H7 (cell line): ENCODE measurements at regions not wholly inside any gene's neighbourhood (a gene's known extent, or its start where the extent isn't known, plus 50 kb on each side); places are given as distances from the start of the nearest gene placed in this dataset.

ENCODE experiments used
- DNase-seq: peaks from one replicate; pipeline ENCODE4 v3.0.0; 2012
- H3K27me3 ChIP-seq: 2 replicates; pipeline ENCODE4 v1.6.0; 2011; ENCODE audit warnings: mild to moderate bottlenecking, low read length; ENCODE audit not compliant: control insufficient read depth, insufficient read depth
- H3K36me3 ChIP-seq: replicated peaks from 2 replicates; pipeline ENCODE4 v1.5.1; 2011; ENCODE audit warnings: low read length; ENCODE audit not compliant: control insufficient read depth, insufficient read depth
- H3K4me3 ChIP-seq: 2 replicates; pipeline ENCODE4 v1.5.1; 2011; ENCODE audit warnings: low read depth, mild to moderate bottlenecking, control low read depth, low read length, moderate library complexity; ENCODE audit not compliant: insufficient read depth

DNA sequence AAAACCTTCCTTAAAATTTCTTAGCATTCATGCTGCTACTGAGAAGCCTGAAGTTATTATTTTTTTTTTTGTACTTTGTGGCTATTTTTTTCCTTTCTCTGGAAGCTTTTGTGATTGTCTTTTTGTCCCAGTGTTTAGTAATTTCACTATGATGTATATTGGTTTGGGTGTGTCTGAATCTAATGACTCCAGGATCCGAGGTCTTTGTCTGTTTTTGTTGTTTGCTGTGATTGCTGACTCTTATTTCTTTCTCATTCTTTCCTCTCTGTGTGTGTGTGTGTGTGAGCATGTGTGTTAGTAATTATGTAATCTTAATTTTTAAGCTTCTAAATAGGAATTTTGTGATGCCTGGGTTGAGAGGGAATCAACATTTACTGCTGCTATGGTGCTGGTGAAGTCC, 152.0 kb downstream of the RAP2B start:
- Histone ChIP-seq H3K27me3 (no peaks in the 10 kb centered on the region), H3K36me3 (no peaks in the 10 kb centered on the region), H3K4me3 (no peak overlapping the region)
- DNase-seq: no peak

DNA sequence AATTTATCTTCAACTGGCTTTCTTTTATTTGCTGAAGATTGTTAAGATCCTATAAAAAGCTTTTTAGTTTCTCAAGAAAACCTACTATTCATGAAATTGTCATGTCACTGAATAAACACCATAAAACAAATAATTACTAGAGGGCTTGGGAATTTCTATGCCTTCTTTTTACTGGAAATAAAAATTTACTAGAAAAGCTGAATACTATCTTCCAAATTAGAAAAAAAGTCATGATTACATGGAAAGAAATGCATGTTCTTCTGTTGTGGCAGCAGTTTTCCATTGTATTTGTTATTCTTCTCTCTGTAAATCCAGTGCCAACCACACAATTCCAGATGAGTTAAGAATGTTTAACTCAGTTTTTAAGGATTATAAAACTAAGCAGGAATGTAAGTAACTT, 153.8 kb downstream of the RAP2B start:
- H3K4me3 ChIP-seq: no peak overlapping the region
- no peaks in the 10 kb centered on the region for H3K36me3 ChIP-seq
- no peaks in the 10 kb centered on the region for H3K27me3 ChIP-seq
- DNase-seq: no peak

DNA sequence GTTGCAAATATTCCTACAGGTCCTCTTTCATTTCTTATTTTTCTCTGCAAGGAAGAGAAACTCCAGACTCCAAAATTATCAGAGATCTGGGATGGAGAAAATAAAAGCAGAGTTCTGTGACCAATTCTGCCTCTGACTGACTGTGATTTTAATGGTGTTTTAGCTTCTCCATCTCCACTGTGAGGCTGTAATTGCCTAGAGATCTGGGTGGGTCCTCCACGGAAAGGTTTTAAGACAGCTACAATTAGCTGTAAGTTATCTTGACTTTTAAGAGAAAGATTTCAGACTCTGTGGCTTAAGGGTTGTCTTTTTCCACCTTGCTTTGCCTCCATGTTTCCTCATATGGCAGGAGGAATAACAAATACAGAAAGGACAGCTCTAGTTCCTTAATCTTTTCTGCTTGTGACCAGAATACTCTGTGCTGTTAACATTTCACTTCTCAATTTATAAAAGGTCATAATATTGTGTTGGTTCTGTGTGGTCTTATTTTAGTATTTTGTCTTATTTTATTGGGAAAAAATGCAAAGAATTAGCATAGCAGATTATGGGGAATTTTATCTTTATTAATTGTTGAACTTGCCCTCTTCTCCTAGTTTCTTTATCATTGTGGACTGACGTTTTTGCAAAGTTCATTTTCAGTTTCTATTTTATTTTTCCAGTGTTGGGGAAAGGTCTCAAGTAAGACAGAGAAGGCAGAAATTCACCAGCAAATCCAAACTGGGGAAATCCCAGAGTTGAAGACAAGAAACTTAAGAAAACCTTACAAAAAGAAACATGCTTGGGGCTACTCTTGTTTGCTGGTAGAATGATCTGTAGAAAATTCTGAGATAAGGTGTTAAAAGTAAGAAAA, 157.9 kb downstream of the RAP2B start:
- Histone ChIP-seq H3K27me3 (no peaks in the 10 kb centered on the region), H3K4me3 (no peak overlapping the region), H3K36me3 (no peaks in the 10 kb centered on the region)
- no peak for DNase-seq

DNA sequence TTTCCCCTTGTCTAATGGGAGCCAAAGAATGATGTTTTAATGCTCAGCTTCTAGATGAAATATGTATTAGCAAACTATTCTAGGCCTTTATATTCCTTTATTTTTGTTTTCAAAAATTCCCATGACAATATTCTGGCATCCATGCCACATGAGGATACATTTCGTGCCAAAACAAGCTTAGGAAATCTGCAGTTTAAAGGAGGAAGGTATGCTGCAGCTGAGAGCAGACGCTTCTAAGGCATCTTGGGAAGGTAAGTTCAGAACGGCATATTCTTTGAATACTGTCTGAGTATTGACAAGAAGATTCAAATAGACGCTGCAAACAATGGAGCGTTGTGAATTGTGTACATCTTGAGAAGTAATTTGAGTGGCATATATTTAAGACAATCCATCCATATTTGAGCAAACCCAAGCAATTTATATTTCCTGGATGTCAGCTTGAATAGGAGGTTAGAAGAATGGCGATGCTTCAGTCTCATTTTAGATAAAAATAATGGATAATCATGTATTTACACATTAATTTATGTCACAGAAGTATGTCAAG, 158.6 kb downstream of the RAP2B start:
- H3K27me3 ChIP-seq: no peaks in the 10 kb centered on the region
- H3K36me3 ChIP-seq: no peaks in the 10 kb centered on the region
- no peak for DNase-seq
- H3K4me3 ChIP-seq: no peak overlapping the region

DNA sequence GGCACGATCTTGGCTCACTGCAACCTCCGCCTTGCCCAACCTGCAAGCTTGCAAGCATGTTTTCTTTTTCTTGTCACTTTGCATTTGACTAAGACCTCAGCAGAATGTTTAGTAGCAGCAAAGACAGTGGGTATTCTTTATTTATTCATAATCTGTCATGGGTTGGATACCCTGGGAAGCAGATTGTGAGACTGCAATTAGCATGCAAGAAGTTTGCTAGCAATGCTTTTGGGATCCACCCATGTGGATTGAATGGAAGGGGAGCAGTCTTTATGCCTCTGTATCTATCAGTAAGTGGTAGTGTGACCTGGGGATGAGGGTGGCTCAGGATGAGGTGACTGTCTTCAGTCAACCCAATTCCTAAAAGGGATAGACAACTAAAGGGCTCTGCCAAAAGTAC, 166.7 kb downstream of the RAP2B start:
- Histone ChIP-seq H3K27me3 (no peaks in the 10 kb centered on the region), H3K4me3 (no peak overlapping the region), H3K36me3 (no peaks in the 10 kb centered on the region)
- no peak for DNase-seq

DNA sequence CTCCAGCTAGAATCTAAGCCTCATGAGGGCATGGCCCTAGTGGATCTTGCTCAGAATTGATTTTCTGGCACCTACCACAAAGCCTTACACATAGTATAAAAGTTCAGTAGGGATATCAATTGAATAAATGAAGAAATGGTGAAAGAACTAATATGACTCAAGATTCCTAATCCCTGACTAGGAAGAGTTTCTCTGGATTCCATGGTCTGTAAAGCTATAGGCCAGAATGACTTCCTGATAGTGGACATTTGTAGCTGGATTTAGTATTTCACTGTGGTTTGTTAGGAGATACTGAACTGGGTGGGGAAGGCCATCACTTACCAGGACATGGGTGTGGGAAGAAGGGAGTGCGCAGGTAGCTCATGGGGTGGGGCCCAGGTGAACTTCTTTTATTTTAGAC, 168.9 kb downstream of the RAP2B start:
- Histone ChIP-seq H3K36me3 (no peaks in the 10 kb centered on the region), H3K27me3 (no peaks in the 10 kb centered on the region), H3K4me3 (no peak overlapping the region)
- DNase-seq: no peak

DNA sequence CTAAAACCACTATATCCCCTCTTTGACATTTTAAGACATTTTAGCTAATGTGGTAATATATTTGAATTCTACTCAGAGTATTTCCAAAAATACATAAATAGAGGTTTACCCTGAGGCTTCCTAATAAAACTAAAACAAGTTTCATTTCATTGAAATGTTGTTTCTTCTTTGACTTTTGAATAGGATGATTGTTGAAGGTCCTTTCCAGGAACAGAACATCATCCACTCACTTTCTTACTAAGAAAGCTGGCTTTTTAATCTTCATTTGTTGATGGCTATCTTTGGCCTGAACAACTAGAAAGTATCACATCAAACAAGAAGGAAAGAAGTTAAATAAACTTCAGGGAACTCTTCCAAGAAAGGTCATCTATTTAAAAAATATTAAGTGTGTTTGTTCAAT, 169.7 kb downstream of the RAP2B start:
- Histone ChIP-seq H3K27me3 (no peaks in the 10 kb centered on the region), H3K36me3 (no peaks in the 10 kb centered on the region), H3K4me3 (no peak overlapping the region)
- DNase-seq: no peak

DNA sequence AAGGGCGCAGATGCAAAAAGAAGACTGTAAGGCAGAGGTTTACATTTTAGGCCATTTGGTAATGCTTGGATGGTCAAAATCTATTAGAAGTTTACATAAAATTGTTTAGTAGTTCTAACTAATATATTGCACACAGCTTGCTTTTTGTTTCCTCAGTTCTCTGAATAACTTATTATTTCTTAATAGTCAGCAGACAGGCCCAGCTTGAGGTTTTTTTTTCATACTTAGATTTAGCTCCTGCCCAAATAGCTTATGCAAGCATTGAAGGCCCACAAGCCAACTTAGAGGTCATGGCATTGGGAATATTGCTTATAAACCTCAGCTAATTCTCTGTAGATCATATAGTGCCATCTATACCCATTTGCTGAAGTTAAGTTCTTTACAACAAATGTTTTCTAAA, 172.5 kb downstream of the RAP2B start:
- Histone ChIP-seq H3K36me3 (no peaks in the 10 kb centered on the region), H3K27me3 (no peaks in the 10 kb centered on the region), H3K4me3 (no peak overlapping the region)
- DNase-seq: no peak

DNA sequence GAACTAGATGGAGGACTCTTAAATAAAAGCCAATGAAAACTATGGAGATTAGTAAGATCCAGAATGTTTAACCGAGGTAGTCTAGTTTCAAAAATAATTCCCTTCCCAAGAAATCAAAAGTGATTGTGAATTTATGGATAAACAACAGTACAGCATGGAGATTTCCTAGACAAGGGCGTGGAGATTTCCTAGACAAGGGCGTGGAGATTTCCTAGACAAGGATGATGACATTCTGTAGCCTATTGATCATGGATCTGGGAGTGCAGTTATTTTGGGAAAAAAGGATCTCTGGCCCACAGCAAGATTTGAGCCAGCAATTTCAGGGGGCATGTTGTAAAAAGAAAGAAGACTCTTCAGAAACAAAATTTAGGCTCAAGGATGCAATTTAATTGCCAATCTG, 175.3 kb downstream of the RAP2B start:
- no peaks in the 10 kb centered on the region for H3K36me3 ChIP-seq
- DNase-seq: no peak
- no peak overlapping the region for H3K4me3 ChIP-seq
- H3K27me3 ChIP-seq: no peaks in the 10 kb centered on the region

DNA sequence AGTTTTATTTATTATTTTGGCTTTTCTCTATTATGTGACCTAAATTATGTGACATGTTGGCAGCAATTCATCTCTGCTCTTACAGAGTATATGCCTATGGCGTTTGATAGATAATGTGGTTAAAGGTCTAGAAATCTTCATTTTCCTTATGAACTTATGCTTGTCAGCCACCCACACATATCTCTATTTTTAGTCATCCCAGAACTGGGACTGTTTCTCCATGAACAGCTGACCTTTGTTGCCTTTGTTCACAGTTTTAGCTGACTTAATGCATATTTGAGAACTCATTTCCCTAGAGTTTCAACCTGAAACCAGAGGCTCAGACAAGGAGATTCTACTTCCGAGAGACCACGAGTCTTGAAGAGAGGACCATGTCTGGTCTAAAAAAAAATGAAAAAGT, 176.5 kb downstream of the RAP2B start:
- Histone ChIP-seq H3K27me3 (no peaks in the 10 kb centered on the region), H3K4me3 (no peak overlapping the region), H3K36me3 (no peaks in the 10 kb centered on the region)
- no peak for DNase-seq

DNA sequence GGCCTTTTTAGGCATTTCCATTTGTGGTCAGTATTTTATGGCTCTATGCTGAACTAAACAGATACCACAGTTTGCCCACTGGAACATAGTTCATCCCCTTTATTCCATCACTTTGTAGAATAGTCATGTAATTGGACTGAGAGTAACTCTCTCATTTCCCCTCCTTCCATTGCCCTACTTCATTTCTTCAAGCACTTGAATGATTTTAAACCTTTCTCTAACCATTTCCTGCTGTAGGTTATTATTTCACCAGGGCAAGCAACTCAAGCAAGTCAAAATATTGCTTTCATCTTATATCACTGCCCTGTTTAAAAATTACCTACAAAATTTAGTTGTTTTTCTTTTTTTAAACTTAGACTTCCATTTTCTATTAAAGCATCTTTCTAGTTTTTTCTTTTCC, 177.0 kb downstream of the RAP2B start:
- Histone ChIP-seq H3K36me3 (no peaks in the 10 kb centered on the region), H3K4me3 (no peak overlapping the region)
- no peak for DNase-seq

DNA sequence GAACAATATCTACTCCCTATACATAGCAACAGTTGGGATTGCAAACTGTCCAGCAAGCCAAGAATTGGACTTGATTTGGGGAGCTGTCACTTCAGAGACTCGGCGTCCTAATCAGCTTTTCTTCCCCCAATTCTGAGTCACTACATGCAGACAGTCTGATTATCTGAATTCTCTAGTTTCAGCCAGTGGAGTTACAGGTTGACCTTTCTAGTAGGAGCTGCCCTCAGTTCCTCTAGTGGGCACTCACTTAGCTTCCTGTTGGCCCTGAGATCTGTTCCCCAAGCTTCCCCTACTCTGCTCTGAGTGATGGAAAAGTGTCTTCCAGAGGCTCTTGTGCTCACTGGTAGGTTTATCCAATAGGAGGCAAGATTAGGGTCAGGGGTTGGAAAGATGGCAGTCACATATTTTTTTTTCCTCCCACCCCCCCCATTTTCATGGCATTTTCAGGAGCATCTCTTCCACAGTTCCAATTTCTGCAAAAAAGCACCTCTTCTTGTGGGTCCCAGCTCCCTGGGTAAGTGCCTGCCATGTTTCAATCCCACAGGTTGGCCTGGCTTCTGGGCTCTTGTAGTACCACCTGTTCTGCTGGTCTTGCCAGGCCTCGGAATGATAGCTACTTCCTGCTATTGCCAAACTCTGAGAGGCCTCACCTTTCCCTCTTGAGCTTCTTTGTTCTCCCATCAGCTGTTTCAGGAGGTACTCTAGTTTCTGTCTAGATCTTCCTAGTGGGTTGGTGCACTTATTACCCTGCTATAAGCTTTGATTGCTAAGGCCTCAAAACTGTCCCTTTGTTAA, 182.2 kb downstream of the RAP2B start:
- DNase-seq: no peak
- no peak overlapping the region for H3K4me3 ChIP-seq
- H3K36me3 ChIP-seq: no peaks in the 10 kb centered on the region
- H3K27me3 ChIP-seq: peaks cover 1% of the 10 kb centered on the region; the same call in 1 of the 2 replicates

More for the DNA sequence above, 177.0 kb downstream of the RAP2B start:
- no peaks in the 10 kb centered on the region for H3K27me3 ChIP-seq

DNA sequence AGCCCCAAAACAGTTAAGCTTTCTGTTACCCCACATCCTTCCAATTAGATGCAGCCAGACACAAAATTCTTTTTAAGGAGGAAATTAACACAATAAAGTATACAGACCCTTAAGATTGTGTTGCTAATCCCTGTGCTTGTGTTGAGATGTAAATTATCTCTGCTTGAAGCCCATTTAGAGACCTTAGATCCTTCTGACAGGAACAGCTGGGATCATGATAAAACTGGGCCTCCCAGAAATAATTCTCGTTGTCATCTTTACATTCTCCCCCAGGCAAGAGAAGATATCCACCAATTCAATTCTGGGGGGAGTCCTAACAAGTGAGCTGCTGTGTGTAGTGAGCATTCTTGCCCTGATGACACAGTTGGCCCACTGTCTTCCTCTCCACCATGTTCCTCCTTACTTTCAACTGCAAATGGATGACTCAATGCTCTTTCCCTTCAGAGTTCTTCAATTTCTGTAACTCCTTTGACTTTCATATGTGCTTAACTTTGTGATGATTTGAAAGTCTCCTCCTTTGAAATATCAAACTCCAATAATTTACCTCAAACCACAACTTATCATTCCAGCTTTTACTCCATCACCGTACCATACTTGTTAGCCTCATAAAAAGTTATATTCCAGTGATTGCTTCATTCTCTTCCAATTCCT, 186.6 kb downstream of the RAP2B start:
- DNase-seq: peak; percentile 17
- Histone ChIP-seq H3K36me3 (no peaks in the 10 kb centered on the region), H3K4me3 (no peak overlapping the region), H3K27me3 (peaks cover 10% of the 10 kb centered on the region; the same call in 1 of the 2 replicates)

DNA sequence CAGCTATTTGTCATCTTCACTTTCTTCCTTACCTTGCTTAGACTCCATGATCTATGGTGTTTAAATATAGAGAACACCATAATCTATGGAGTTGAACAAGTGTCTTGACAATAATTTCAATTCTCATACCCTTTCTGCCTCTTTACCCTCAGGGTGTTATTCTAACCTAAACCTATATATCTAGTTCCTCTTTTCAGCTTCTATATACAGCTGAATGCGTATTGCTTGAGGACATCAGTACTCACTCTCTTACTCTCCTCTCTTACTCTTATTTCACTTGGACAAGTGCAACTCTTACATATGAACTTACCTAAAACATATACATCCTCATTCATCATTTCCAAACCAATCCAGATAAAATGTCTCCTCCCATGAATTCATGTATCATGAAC, 187.1 kb downstream of the RAP2B start:
- no peak for DNase-seq
- H3K27me3 ChIP-seq: peaks cover 10% of the 10 kb centered on the region; the same call in 1 of the 2 replicates
- no peak overlapping the region for H3K4me3 ChIP-seq

More for the DNA sequence above, 187.1 kb downstream of the RAP2B start:
- no peaks in the 10 kb centered on the region for H3K36me3 ChIP-seq
